ENCODE measurements at regions not wholly inside any gene's neighbourhood (a gene's known extent, or its start where the extent isn't known, plus 50 kb on each side); places are given as distances from the start of the nearest gene placed in this dataset.

DNA sequence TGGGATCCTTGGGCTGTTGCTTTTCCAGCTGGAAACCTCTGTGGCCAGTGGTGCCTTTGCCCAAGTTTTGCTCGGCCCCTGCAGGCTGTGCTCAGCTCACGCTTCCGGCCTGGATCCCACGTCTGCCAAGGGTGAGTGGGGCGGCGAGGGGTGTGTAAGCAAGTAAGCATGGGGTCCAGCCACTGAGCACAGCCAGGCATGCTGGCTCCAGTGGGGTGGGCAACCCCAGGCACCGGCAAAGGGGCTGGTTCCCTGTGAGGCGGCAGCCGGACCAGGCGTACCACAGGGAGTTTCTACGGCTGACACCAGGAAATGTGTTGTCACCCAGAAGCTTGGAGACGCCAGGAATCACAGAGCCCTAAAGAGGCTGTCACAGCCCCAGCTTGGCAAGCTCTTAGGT lies 393.4 kb upstream of the CCDC196 start:
- Histone ChIP-seq H3K27ac (no peak overlapping the region), H3K27me3 (peaks cover 6% of the 10 kb centered on the region), H3K4me3 (no peak overlapping the region), H3K9me3 (no peaks in the 10 kb centered on the region), H3K4me1 (no peaks in the 10 kb centered on the region), H3K36me3 (no peaks in the 10 kb centered on the region)
- TF ChIP-seq, protein P1, sequence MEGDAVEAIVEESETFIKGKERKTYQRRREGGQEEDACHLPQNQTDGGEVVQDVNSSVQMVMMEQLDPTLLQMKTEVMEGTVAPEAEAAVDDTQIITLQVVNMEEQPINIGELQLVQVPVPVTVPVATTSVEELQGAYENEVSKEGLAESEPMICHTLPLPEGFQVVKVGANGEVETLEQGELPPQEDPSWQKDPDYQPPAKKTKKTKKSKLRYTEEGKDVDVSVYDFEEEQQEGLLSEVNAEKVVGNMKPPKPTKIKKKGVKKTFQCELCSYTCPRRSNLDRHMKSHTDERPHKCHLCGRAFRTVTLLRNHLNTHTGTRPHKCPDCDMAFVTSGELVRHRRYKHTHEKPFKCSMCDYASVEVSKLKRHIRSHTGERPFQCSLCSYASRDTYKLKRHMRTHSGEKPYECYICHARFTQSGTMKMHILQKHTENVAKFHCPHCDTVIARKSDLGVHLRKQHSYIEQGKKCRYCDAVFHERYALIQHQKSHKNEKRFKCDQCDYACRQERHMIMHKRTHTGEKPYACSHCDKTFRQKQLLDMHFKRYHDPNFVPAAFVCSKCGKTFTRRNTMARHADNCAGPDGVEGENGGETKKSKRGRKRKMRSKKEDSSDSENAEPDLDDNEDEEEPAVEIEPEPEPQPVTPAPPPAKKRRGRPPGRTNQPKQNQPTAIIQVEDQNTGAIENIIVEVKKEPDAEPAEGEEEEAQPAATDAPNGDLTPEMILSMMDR (IDR thresholded peaks at IDR 0.05), result no peak
- TF ChIP-seq EP300 (IDR thresholded peaks at IDR 0.05), result no peak
- TF ChIP-seq POLR2AphosphoS5 (IDR thresholded peaks at IDR 0.05), result no peak
- no peak for TF ChIP-seq POLR2A (IDR thresholded peaks at IDR 0.05)
- 100% methylated on average over 3 of the region's 12 CpGs; no CpG with 5 or more reads in 1 of the 2 donors for WGBS, 2 donors (ENCODE audit: low coverage in 1 of 2)
- no peak for ATAC-seq

DNA sequence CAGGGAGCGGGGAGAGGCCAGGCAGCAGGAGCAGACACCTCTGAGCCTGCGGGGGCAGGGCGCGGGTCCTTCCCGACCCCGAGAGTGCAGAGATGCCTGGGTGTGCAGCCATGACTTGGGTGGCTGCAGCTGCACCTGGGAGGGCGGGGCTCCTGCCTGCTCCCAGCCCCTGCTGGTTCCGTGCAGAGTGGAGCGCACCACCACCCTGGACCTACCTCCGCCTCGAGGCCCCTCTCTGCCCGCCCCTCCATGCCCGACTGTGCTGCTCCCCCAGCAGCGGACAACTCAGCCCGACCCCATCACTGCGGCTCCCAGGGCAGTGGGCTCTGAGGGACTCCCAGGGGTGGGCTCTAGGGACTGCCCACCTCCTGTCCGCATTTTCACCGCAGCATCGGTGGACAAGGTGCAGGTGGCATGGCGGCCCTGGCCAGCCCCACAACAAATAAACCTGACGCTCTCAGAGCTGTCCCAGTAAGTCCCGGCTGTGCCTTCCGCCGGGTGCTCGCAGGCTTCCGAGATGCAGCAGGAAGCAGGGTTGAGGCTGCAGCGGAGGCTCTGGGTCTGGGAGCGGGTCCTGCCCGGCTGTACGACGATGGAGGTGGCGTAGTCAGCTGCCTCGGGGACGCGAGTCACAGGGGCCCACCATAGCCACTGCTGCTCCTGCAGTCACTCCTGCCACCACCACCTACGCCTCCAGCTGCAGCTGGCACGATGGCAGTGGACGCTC lies 392.0 kb upstream of the CCDC196 start:
- TF ChIP-seq POLR2A (IDR thresholded peaks at IDR 0.05), result no peak
- TF ChIP-seq EP300 (IDR thresholded peaks at IDR 0.05), result no peak
- TF ChIP-seq, protein P1 (IDR thresholded peaks at IDR 0.05), result no peak
- TF ChIP-seq POLR2AphosphoS5 (IDR thresholded peaks at IDR 0.05), result no peak
- H3K36me3 ChIP-seq, result no peaks in the 10 kb centered on the region
- no peak for ATAC-seq
- H3K27ac ChIP-seq, result no peak overlapping the region
- no peaks in the 10 kb centered on the region for H3K9me3 ChIP-seq
- no peak overlapping the region for H3K4me3 ChIP-seq
- no peaks in the 10 kb centered on the region for H3K4me1 ChIP-seq
- H3K27me3 ChIP-seq, result peaks cover 6% of the 10 kb centered on the region
- WGBS, 2 donors (ENCODE audit: low coverage in 1 of 2), result no CpG with 5 or more reads among the region's 38 CpGs

DNA sequence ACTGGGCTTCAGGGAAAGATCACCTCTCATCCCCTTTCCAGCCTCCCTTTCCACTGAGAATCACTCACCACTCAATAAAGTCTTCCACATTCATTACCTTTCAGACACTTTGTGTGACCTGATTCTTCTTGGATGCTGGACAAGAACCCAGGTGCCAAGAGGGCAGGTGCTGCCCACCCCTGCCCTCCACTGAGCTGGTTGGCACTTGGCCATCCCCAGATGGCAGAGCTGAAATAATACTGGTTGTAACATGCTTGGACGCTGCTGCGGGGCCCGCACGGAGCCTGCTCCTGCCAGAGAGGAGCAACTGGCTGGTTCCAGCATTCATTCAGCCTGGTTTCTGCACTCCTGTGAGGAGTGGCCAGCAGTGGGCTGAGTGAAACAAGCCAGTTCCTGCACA lies 386.7 kb upstream of the CCDC196 start:
- Histone ChIP-seq H3K36me3 (no peaks in the 10 kb centered on the region), H3K4me3 (no peak overlapping the region), H3K27me3 (peaks cover 5% of the 10 kb centered on the region), H3K9me3 (no peaks in the 10 kb centered on the region), H3K27ac (no peak overlapping the region), H3K4me1 (no peaks in the 10 kb centered on the region)
- ATAC-seq, result no peak
- WGBS, 2 donors (ENCODE audit: low coverage in 1 of 2), result 91% methylated on average over 4 of the region's 4 CpGs; no CpG with 5 or more reads in 1 of the 2 donors
- TF ChIP-seq POLR2A (IDR thresholded peaks at IDR 0.05), result no peak
- TF ChIP-seq POLR2AphosphoS5 (IDR thresholded peaks at IDR 0.05), result no peak
- TF ChIP-seq, protein P1 (IDR thresholded peaks at IDR 0.05), result no peak
- TF ChIP-seq EP300 (IDR thresholded peaks at IDR 0.05), result no peak

DNA sequence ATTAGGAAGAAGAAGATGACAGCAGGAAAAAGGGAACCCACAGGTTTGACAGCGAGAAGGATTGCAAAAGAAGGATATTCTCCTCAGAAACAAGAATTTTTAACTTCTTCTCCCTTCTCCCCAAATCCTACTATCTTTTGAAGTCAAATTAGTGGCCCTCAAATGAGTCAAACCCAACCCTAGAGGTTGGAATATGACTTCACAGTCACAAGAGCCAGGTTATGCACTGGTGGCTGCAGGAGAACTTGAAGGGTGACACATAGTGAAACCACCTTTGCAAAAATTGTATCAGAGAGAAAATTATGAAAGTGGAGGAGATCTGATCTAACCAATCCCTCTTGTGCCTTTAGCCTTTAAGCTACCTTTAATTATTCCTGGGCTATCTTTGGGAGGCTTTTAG lies 386.2 kb upstream of the CCDC196 start:
- H3K4me1 ChIP-seq, result no peaks in the 10 kb centered on the region
- WGBS, 2 donors (ENCODE audit: low coverage in 1 of 2), result 85% methylated on average over 1 of the region's 1 CpG; no CpG with 5 or more reads in 1 of the 2 donors
- no peak for TF ChIP-seq POLR2AphosphoS5 (IDR thresholded peaks at IDR 0.05)
- TF ChIP-seq, protein P1 (IDR thresholded peaks at IDR 0.05), result no peak
- no peak for TF ChIP-seq POLR2A (IDR thresholded peaks at IDR 0.05)
- TF ChIP-seq EP300 (IDR thresholded peaks at IDR 0.05), result no peak
- ATAC-seq, result no peak
- no peak overlapping the region for H3K27ac ChIP-seq
- H3K36me3 ChIP-seq, result no peaks in the 10 kb centered on the region
- peaks cover under 1% of the 10 kb centered on the region for H3K27me3 ChIP-seq
- no peaks in the 10 kb centered on the region for H3K9me3 ChIP-seq
- H3K4me3 ChIP-seq, result no peak overlapping the region

DNA sequence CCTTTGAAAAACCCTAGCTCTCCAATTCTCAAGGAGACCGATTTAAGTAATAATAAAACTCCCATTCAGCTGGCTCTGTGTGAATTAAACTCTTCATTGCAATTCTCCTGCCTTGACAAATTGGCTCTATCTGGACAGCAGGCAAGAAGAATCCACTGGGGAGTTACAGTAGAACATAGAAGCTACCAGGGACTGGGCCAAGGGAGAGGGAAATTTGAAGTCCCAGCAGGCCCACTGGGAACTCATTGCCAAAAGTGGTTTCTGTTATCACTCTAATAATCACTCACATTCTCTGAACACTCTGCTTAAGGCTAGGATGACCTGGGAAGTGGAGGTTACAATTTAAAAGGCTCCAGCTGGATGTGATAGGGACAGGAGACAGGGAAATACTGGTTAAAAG lies 384.5 kb upstream of the CCDC196 start:
- Histone ChIP-seq H3K9me3 (no peaks in the 10 kb centered on the region), H3K4me3 (no peak overlapping the region), H3K36me3 (no peaks in the 10 kb centered on the region), H3K27me3 (no peaks in the 10 kb centered on the region), H3K4me1 (no peaks in the 10 kb centered on the region), H3K27ac (no peak overlapping the region)
- no peak for ATAC-seq
- TF ChIP-seq EP300 (IDR thresholded peaks at IDR 0.05), result no peak
- TF ChIP-seq POLR2AphosphoS5 (IDR thresholded peaks at IDR 0.05), result no peak
- 57 to 75% methylated on average over 1 of the region's 1 CpG for WGBS, 2 donors (ENCODE audit: low coverage in 1 of 2)
